K562 (cell line): ENCODE measurements at regions not wholly inside any gene's neighbourhood (a gene's known extent, or its start where the extent isn't known, plus 50 kb on each side); places are given as distances from the start of the nearest gene placed in this dataset.

ENCODE experiments used
- ATAC-seq: fragments of 200-7000 bp; cut with Tn5 transposase; 3 replicates; pipeline ENCODE4 v1.9.1; 2020; ENCODE audit warnings: moderate library complexity
- BruUV-seq: library from RNA; stranded (reverse); fragments of 400-500 nt; replicated peaks from 2 replicates; lab custom pipeline; 2021; lab: Mats Ljungman, UMichigan
- CTCF ChIA-PET: fragments of 300-600 bp; formaldehyde crosslinking; extraction: SDS; loops from one replicate; lab custom pipeline; 2021; ENCODE audit warnings: low intra/inter-chr PET ratio; lab: Yijun Ruan, JAX
- POLR2A ChIA-PET: fragments of 300-600, 350-650 bp; sonication (Branson Sonifier 250); formaldehyde crosslinking; extraction: SDS; loops from one replicate; lab custom pipeline; 2021; ENCODE audit warnings: antibody characterized with exemption, inconsistent platforms; lab: Yijun Ruan, JAX
- DNase-seq, 4 experiments: peaks; one replicate each; pipeline versions ENCODE4 v3.0.0 to v3.0.0-alpha.2; 2011 to 2018; ENCODE audit warnings: low spot score in 3 of 4, mixed read lengths in 3 of 4; ENCODE audit errors: extremely low read depth in 1 of 4
- FAIRE-seq: peaks from 2 replicates; lab custom pipeline; 2011; peaks lifted over from hg19 to GRCh38; lab: Jason Lieb, UNC
- H2AFZ ChIP-seq: 2 replicates; pipeline ENCODE4 v1.6.0; 2011; ENCODE audit warnings: low read depth, low read length, control low read depth, inconsistent platforms
- H3K27ac ChIP-seq: fragments of 200-600 bp; 3 replicates; pipeline ENCODE4 v1.8.0; 2011; ENCODE audit warnings: low read depth, mild to moderate bottlenecking, control low read depth, inconsistent platforms, low read length, moderate library complexity, mixed read lengths; ENCODE audit errors: extremely low read depth
- H3K27me3 ChIP-seq, 2 experiments: fragments of 300-600 bp in 1 of 2; 2 replicates in 1 of 2; 3 replicates in 1 of 2; pipeline versions ENCODE4 v1.6.0 to v1.8.0; 2011; ENCODE audit warnings: inconsistent platforms in 2 of 2, low read length in 2 of 2, mild to moderate bottlenecking in 1 of 2, mixed read lengths in 1 of 2, moderate library complexity in 1 of 2; ENCODE audit not compliant: control insufficient read depth in 2 of 2, insufficient read depth in 2 of 2
- H3K36me3 ChIP-seq: fragments of 300-600 bp; 3 replicates; pipeline ENCODE4 v1.8.0; 2011; ENCODE audit warnings: mild to moderate bottlenecking, low read length, inconsistent platforms; ENCODE audit not compliant: control insufficient read depth, insufficient read depth
- H3K4me1 ChIP-seq, 2 experiments: fragments of 200-600 bp in 1 of 2; replicated peaks in 1 of 2; 2 replicates in 1 of 2; 3 replicates in 1 of 2; pipeline versions ENCODE4 v1.5.1 to v1.8.0; 2011; ENCODE audit warnings: inconsistent platforms in 2 of 2, low read length in 2 of 2, mild to moderate bottlenecking in 1 of 2, mixed read lengths in 1 of 2, moderate library complexity in 1 of 2; ENCODE audit not compliant: control insufficient read depth in 2 of 2, insufficient read depth in 2 of 2
- H3K4me2 ChIP-seq: 2 replicates; pipeline ENCODE4 v1.6.1; 2011; ENCODE audit warnings: low read length, control low read depth, inconsistent platforms, mixed read lengths; ENCODE audit not compliant: insufficient read depth
- H3K4me3 ChIP-seq: fragments of 200-600 bp; sonication (generic), shearing (Covaris generic); 2 replicates; pipeline ENCODE4 v1.5.1; 2016; ENCODE audit warnings: control low read depth, inconsistent platforms
- H3K79me2 ChIP-seq: fragments of 200-600 bp; 3 replicates; pipeline ENCODE4 v1.8.0; 2011; ENCODE audit warnings: low read length, inconsistent platforms; ENCODE audit not compliant: control insufficient read depth, insufficient read depth
- H3K9ac ChIP-seq, 2 experiments: 2 replicates each; pipeline versions ENCODE4 v1.6.0 to v1.6.1; 2011; ENCODE audit warnings: low read depth in 2 of 2, low read length in 2 of 2, control low read depth in 1 of 2, inconsistent platforms in 1 of 2, mild to moderate bottlenecking in 1 of 2, mixed read lengths in 1 of 2; ENCODE audit not compliant: insufficient read depth in 1 of 2
- H3K9me1 ChIP-seq: one replicate; pipeline ENCODE4 v1.6.0; 2011; ENCODE audit warnings: inconsistent platforms, mild to moderate bottlenecking, low read length, moderate library complexity; ENCODE audit not compliant: control insufficient read depth, insufficient read depth
- H3K9me3 ChIP-seq: replicated peaks from 2 replicates; pipeline ENCODE4 v1.5.1; 2011; ENCODE audit warnings: low read depth, low read length, inconsistent platforms; ENCODE audit not compliant: control insufficient read depth, insufficient read depth
- H4K20me1 ChIP-seq: replicated peaks from 2 replicates; pipeline ENCODE4 v1.6.1; 2011; ENCODE audit warnings: low read length, inconsistent platforms, mixed read lengths; ENCODE audit not compliant: control insufficient read depth, insufficient read depth
- BCOR ChIP-seq: fragments of 450-650 bp; IDR thresholded peaks from 2 replicates; pipeline ENCODE4 v1.6.1; 2016
- CBX2 ChIP-seq: fragments of 200-600 bp; sonication (generic); IDR thresholded peaks from one replicate; pipeline ENCODE4 v1.6.1; 2012; ENCODE audit warnings: mild to moderate bottlenecking, low read length, inconsistent platforms; ENCODE audit not compliant: insufficient read depth, poor library complexity, severe bottlenecking
- ETV1 ChIP-seq: fragments of 450-650 bp; conservative IDR thresholded peaks from 2 replicates; pipeline ENCODE4 v1.6.1; 2016; ENCODE audit warnings: missing genetic modification characterization, control low read depth, low read depth, missing compliant biosample characterization
- FOXP4 ChIP-seq: sonication (generic); formaldehyde crosslinking; IDR thresholded peaks from 2 replicates; pipeline ENCODE4 v1.8.0; 2022; ENCODE audit warnings: mild to moderate bottlenecking, missing genetic modification reagents, borderline replicate concordance
- KLF16 ChIP-seq: IDR thresholded peaks from 2 replicates; pipeline ENCODE4 v1.6.1; 2016; ENCODE audit warnings: antibody characterized with exemption
- NCOA6 ChIP-seq: fragments of 450-650 bp; IDR thresholded peaks from 2 replicates; pipeline ENCODE4 v1.6.1; 2017; ENCODE audit warnings: mild to moderate bottlenecking
- PHB2 ChIP-seq: fragments of 450-650 bp; IDR thresholded peaks from 2 replicates; pipeline ENCODE4 v1.6.1; 2017; ENCODE audit warnings: low read depth
- POLR3G ChIP-seq: IDR thresholded peaks from 2 replicates; pipeline ENCODE4 v1.6.1; 2011; ENCODE audit not compliant: insufficient read length, insufficient replicate concordance; ENCODE audit errors: extremely low read depth
- TAF7 ChIP-seq: fragments of 450-650 bp; IDR thresholded peaks from 2 replicates; pipeline ENCODE4 v1.6.1; 2016; ENCODE audit warnings: missing genetic modification characterization, missing compliant biosample characterization
- ZNF12 ChIP-seq: sonication (generic); formaldehyde crosslinking; IDR thresholded peaks from 2 replicates; pipeline ENCODE4 v1.4.0; 2020; ENCODE audit warnings: mild to moderate bottlenecking, missing genetic modification reagents
- ZNF3 ChIP-seq: fragments of 250-450 bp; sonication (Bioruptor Pico); IDR thresholded peaks from 2 replicates; pipeline ENCODE4 v1.5.0; 2021; ENCODE audit warnings: mild to moderate bottlenecking, moderate library complexity
- ZNF76 ChIP-seq: fragments of 250-450 bp; sonication (Bioruptor Pico); IDR thresholded peaks from 2 replicates; pipeline ENCODE4 v1.4.0; 2020; ENCODE audit warnings: mild to moderate bottlenecking, moderate library complexity, borderline replicate concordance
- WGBS: fragments of 100-300 bp; shearing (Covaris generic); methylation state at CpG from one replicate; pipeline ENCODE4 v1.1.6; 2016; ENCODE audit warnings: low coverage, mixed read lengths; ENCODE audit not compliant: insufficient coverage; ENCODE audit errors: missing lambda C conversion rate; 5-methylcytosine and 5-hydroxymethylcytosine counted together
- in situ Hi-C: fragments of 300-500 bp; cut with MboI; formaldehyde crosslinking; loops from 4 replicates; pipeline ENCODE4 v1.15.0; 2018; ENCODE audit warnings: inconsistent platforms, mixed read lengths
- intact Hi-C: fragments of 100-400 bp; cut with micrococcal nuclease; formaldehyde crosslinking; loops from 2 replicates; pipeline ENCODE4 v1.14.2; 2022
- TF ChIP-seq, protein P1 (sequence below): fragments of 250-450 bp; sonication (Bioruptor Pico); IDR thresholded peaks from 2 replicates; pipeline ENCODE4 v1.8.0; 2021; ENCODE audit warnings: borderline replicate concordance, mild to moderate bottlenecking, moderate library complexity; ENCODE audit not compliant: poor library complexity, severe bottlenecking

DNA sequence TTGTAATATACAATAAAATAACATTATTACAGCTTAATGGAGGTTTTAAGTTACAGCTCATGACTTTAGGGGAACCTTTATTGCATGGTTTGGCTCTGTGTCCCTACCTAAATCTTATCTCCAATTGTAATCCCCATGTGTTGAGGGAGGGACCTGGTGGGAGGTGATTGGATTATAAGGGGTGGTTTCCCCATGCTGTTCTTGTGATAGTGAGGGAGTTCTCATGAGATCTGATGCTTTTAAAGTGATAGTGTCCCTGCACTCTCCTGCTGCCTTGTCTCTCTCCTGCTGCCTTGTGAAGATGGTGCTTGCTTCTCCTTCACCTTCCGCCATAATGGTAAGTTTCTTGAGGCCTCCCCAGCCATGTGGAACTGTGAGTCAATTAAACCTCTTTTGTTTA, 132.1 kb upstream of the SYT1 start:
- H3K9ac ChIP-seq = no peak overlapping the region
- BruUV-seq = no TSS peak
- FAIRE-seq = no peak
- ATAC-seq = no peak
- no peak overlapping the region for H3K4me3 ChIP-seq
- H2AFZ ChIP-seq = no peak overlapping the region
- no peaks in the 10 kb centered on the region for H3K79me2 ChIP-seq
- no peak for TF ChIP-seq CBX2
- no peak overlapping the region for H3K27ac ChIP-seq
- CTCF ChIA-PET = no interaction called here
- DNase-seq = no peak
- no peak overlapping the region for H3K4me2 ChIP-seq
- no peaks in the 10 kb centered on the region for H3K9me1 ChIP-seq
- H3K27me3 ChIP-seq = no peaks in the 10 kb centered on the region
- no peaks in the 10 kb centered on the region for H4K20me1 ChIP-seq
- no peaks in the 10 kb centered on the region for H3K4me1 ChIP-seq
- no peaks in the 10 kb centered on the region for H3K9me3 ChIP-seq
- POLR2A ChIA-PET = no interaction called here
- intact Hi-C loops = no loop called here
- in situ Hi-C loops = no loop called here
- H3K36me3 ChIP-seq = no peaks in the 10 kb centered on the region
- WGBS = 0% methylated on average over 1 of the region's 1 CpG

DNA sequence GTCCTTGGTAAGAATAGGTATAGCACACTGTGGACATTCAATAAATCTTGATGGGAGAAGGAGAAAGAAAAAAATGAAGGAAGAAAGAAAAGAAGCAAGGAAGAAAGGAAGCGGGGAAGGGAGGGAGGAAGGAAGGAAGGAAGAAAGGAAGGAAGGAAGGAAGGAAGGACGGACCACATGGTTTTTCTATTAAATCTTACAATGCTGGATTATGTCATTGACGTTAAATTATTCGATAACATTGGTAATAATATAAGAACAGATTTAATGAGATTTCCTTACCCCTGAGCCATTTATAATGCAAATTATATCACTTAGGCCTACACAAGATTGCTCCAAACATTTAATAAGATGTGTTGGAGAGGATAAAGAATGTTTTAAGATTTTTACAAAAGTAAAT, 124.9 kb upstream of the SYT1 start:
- H3K4me3 ChIP-seq = no peak overlapping the region
- DNase-seq (no peak), ATAC-seq (no peak)
- POLR2A ChIA-PET = no interaction called here
- H2AFZ ChIP-seq = no peak overlapping the region
- no peaks in the 10 kb centered on the region for H3K9me1 ChIP-seq
- intact Hi-C loops = no loop called here
- no peaks in the 10 kb centered on the region for H3K36me3 ChIP-seq
- no peaks in the 10 kb centered on the region for H3K4me1 ChIP-seq
- no peaks in the 10 kb centered on the region for H4K20me1 ChIP-seq
- no peaks in the 10 kb centered on the region for H3K9me3 ChIP-seq
- 0% methylated on average over 4 of the region's 4 CpGs for WGBS
- in situ Hi-C loops = no loop called here
- no peaks in the 10 kb centered on the region for H3K27me3 ChIP-seq
- no TSS peak for BruUV-seq
- no peak overlapping the region for H3K27ac ChIP-seq
- no peak overlapping the region for H3K9ac ChIP-seq
- CTCF ChIA-PET = no interaction called here
- no peak overlapping the region for H3K4me2 ChIP-seq
- H3K79me2 ChIP-seq = no peaks in the 10 kb centered on the region
- no peak for TF ChIP-seq POLR3G
- TF ChIP-seq PHB2 = no peak
- TF ChIP-seq, protein P1, sequence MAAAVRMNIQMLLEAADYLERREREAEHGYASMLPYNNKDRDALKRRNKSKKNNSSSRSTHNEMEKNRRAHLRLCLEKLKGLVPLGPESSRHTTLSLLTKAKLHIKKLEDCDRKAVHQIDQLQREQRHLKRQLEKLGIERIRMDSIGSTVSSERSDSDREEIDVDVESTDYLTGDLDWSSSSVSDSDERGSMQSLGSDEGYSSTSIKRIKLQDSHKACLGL (CRISPR knock-in tag) = no peak
- no peak for TF ChIP-seq NCOA6
- TF ChIP-seq ZNF3 = no peak
- no peak for TF ChIP-seq ZNF12 (CRISPR knock-in tag)
- TF ChIP-seq BCOR = no peak
- TF ChIP-seq KLF16 = no peak
- TF ChIP-seq ETV1 = no peak
- TF ChIP-seq ZNF76 (CRISPR knock-in tag) = no peak
- no peak for TF ChIP-seq FOXP4
- no peak for TF ChIP-seq TAF7 (tag)
- TF ChIP-seq, all 486 proteins: peak for 0
- no peak for FAIRE-seq
